Cerebellar cortex (tissue), 1 donor: ENCODE measurements at regions not wholly inside any gene's neighbourhood (a gene's known extent, or its start where the extent isn't known, plus 50 kb on each side); places are given as distances from the start of the nearest gene placed in this dataset.

ENCODE experiments used
- DNase-seq: peaks from one replicate; pipeline ENCODE4 v3.0.0-alpha.2; 2015; ENCODE audit warnings: low spot score

DNA sequence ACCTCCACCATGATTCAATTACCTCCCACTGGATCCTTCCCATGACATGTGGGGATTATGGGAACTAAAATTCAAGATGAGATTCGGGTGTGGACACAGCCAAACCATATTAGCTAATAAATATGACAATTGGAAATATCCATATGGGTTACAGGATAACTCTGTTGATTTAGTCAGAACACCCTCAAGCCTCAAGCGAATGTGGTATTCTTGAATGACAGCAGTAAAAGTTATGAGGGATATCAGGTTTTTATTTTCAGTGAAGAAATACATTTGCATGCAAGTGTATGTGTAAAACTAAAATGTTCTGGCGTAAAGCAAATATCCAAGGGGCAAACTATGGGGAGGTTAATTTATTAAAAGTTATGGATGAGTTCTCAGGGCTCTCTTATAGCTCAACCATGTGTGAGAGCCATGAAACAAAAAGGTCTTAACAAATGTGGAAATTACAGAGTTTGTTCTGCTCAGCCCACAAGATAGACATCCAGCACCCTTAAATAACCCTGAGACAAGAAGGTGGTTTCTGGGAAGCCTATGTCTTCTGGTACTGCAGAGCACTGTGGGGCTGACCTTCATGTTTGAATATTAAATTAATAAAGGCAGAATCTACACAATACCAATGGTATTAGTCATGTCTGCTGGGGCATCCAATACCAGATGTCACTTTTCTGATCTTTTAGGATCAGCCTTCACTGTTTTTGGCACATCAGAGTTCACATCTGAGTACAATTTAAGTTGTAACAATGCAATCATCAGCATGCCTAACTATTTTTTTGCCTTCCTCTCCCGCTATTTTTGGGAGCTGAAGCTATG, 370.5 kb upstream of the RSPO3 start:
- no peak for DNase-seq

DNA sequence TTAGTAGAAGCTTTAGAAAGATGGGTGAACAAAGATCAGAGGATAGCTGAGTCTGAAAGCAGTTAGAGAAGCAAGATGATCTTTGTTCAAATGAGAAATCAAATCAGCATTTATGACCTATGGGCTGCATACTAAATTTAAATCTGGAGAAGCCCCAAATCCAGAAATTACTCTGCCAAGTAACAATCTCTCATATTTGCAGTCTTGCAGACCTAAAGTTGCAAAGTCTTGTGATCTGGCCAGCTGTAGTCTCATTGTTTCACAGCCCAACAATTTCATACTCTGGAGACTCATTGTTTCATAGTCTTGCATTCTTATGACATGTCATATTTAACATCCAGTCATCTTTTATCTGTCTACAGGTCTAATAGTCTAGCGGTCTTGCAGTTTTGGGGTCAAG, 364.9 kb upstream of the RSPO3 start:
- DNase-seq: no peak

DNA sequence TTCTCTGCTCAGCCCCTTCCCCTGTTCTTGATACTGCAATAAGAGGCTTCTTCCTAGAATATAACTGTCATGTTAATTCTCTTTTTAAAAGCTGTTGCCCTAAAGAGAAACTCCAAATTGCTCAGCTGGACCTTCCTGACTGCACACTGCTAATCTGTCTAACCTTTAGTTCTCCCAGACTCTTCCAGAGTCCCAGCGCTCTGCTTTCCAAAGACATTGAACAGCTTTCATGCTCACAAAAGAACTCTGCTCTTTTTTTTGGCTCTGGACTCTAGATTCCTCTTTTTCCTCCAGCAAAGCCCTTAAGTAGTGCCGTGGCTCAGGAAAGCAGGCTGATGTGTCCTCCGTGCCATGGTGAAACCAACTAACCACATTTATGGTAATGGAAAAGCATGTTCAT, 356.6 kb upstream of the RSPO3 start:
- no peak for DNase-seq

GRCh38 chr6:126764104-126764503, 354.4 kb upstream of the RSPO3 start:
- DNase-seq: no peak

- no peak for DNase-seq
Measured at GRCh38 chr6:126764671-126765070, 353.8 kb upstream of the RSPO3 start.

GRCh38 chr6:126766820-126767219, 351.7 kb upstream of the RSPO3 start:
- DNase-seq: no peak

DNA sequence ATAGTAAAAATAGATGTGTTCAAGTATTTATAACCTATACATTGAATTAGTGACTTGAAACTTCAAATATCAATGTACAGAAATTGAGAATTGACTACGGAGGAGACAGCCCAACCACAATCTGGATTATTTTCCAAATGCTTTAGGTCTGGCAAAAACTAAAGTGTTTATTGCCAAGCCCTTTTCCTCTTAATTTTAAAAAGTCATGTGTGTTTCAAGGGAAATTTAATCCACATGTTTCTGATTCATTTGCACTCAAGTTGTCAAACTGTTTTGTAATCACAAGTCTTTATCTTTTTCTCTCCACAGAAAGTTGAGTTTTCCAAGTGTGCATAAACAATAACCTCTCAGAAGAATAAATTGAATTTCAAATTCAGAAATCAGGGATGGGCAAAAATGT, 350.8 kb upstream of the RSPO3 start:
- no peak for DNase-seq

- DNase-seq: no peak
Measured at GRCh38 chr6:126770176-126770575, 348.3 kb upstream of the RSPO3 start.

GRCh38 chr6:126773112-126773805, 345.2 kb upstream of the RSPO3 start:
- no peak for DNase-seq

DNA sequence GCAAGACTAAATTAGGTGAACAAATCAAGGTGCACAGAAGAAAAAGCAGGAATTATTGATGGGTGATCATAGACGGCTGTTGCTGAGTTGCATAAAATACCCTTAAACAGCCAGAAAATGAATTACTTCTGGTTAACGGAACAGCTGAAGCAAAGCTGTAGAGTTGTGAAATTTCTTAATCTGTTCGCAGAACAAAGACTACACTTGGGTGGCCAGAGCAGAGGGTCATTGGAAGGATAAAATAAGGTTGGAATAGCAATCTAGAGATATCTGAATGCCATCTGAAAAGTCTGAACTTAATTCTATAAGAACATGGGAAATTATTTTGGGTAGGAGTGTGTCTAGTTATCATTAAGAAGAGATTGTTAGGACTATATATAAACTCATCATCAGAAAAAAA, 339.1 kb upstream of the RSPO3 start:
- no peak for DNase-seq

DNA sequence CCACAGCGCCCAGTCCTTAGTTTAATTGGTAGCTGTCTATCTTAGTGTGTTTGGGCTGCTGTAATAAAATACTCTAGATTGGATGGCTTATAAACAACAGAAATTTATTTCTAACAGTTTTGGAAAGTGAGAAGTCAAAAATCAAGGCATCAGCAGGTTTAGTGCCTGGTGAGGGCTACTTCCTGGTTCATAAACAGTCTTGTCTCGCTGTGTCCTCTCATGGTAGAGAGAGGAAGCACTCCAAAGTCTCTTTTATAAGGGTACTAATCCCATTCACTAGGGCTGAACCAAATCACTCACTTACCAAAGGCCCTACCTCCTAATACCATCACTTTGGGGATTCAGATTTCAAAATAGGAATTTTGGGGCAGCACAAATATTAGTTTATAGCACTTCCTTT, 336.9 kb upstream of the RSPO3 start:
- no peak for DNase-seq

GRCh38 chr6:126784161-126784790, 334.2 kb upstream of the RSPO3 start:
- no peak for DNase-seq

- no peak for DNase-seq
Measured at GRCh38 chr6:126786262-126786661, 332.2 kb upstream of the RSPO3 start.

GRCh38 chr6:126787635-126788034, 330.8 kb upstream of the RSPO3 start:
- no peak for DNase-seq

GRCh38 chr6:126788861-126789365, 329.6 kb upstream of the RSPO3 start:
- no peak for DNase-seq

GRCh38 chr6:126792340-126793085, 326.0 kb upstream of the RSPO3 start:
- DNase-seq: no peak

DNA sequence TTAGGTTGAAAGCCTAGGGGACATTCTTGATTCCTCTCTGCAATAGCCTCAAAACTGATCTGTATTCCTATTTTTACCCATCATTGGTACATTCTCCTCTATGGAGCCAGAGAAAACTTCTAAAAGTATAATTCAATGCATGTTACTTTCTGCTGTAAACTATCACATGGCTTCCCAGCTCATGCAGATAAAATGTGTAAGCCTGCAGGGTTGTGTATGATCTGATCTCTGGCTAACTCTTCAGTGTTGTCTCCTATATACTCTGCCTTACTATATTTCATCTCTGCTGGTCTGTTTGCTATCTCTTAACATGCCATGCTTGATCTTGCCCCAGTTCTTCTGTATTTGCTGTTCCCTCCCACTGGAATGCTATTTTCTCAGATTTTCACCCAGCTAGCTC, 323.3 kb upstream of the RSPO3 start:
- DNase-seq: no peak

DNA sequence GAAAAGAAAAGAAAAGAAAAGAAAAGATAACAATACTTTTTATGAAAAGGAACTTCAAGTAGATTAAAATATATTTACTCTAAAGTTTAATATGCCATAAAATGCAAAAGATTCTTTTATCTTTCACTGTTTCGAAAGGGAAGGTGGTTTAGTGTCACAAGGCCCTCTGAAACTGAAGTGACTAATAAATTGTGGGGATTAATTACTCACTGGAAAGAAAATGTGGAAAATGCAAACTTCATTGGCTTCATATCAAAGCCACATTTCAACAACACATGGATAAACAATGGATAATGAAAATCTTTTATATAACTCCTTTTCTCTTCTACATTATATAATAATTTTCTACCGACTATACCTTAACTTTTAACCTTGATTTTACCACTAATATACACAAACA, 320.5 kb upstream of the RSPO3 start:
- DNase-seq: no peak

DNA sequence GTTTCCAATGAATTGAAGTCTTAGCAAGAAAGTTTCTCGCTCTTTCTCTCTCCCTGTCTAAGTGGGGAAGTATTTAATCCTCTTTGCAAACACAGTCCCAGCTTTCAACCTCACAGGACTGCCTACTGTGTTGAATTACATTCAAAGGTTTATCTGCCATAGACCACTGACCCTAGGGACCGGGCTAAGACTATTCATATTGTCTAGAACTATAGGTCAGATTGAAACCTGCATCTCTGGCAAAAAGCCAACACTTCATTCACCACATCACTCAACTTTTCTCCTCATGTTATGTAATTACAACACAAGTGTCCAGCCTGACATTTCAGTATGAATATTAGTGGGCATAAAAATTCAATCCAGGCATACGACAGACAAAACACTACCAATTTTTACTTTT, 314.7 kb upstream of the RSPO3 start:
- DNase-seq: no peak

- peak; percentile 67 for DNase-seq
Measured at GRCh38 chr6:126804332-126805064, 314.0 kb upstream of the RSPO3 start.

DNA sequence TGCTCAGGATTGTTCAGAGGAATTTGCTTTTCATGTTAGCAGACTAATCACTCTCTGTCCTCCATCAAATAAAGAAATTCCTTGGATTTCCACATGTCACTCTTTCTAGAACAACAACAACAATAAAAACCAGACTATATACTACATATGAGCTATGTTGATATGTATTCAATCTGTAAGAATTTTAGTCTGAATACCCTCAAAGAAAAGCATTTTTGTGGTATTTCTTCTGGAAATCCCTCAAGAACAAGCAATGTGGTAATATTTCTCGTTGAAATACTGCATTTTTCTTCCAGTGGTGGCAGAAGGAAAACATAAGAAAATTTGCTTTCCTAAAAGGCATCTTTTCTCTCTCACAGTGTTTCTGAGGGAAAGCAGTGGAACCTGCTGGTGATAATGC, 312.6 kb upstream of the RSPO3 start:
- DNase-seq: no peak

- DNase-seq: no peak
Measured at GRCh38 chr6:126807876-126808275, 310.6 kb upstream of the RSPO3 start.
